Stimulated activated CD8-positive, alpha-beta memory T cell treated with anti-CD3 and anti-CD28 coated beads, Interleukin-4, amount 100 ng/mL, for 1 hour (primary cell): ENCODE measurements at regions not wholly inside any gene's neighbourhood (a gene's known extent, or its start where the extent isn't known, plus 50 kb on each side); places are given as distances from the start of the nearest gene placed in this dataset.
"Not testable (repeated sequence)": the region's sequence is repeated elsewhere in the genome, so short reads cannot be mapped to it uniquely, and the experiment has no call there.

Source experiments
- DNase-seq, 2 donors: peaks; one replicate each; pipeline ENCODE4 v3.0.0-alpha.2; 2020; ENCODE audit warnings: low read depth in 2 of 2, low spot score in 1 of 2

GRCh38 chr2:120513776-120514357 lies 167.9 kb downstream of the INHBB start:
- DNase-seq: no peak

- no peak for DNase-seq
Measured at GRCh38 chr2:120514521-120514920, 168.6 kb downstream of the INHBB start.

GRCh38 chr2:120515066-120515758 lies 169.3 kb downstream of the INHBB start:
- not testable (repeated sequence) for DNase-seq

- no peak for DNase-seq
Measured at GRCh38 chr2:120515759-120516678, 170.1 kb downstream of the INHBB start.

- no peak for DNase-seq
Measured at GRCh38 chr2:120516679-120517314, 170.9 kb downstream of the INHBB start.

- DNase-seq: no peak
Measured at GRCh38 chr2:120517751-120518469, 172.0 kb downstream of the INHBB start.

GRCh38 chr2:120518819-120519218 lies 172.9 kb downstream of the INHBB start:
- DNase-seq: no peak

GRCh38 chr2:120519469-120519868 lies 173.5 kb downstream of the INHBB start:
- no peak for DNase-seq

- no peak for DNase-seq
Measured at GRCh38 chr2:120520454-120520853, 174.5 kb downstream of the INHBB start.

- DNase-seq: no peak
Measured at GRCh38 chr2:120520929-120521912, 175.3 kb downstream of the INHBB start.

GRCh38 chr2:120522151-120522751 lies 176.3 kb downstream of the INHBB start:
- no peak for DNase-seq

- no peak for DNase-seq
Measured at GRCh38 chr2:120523766-120524165, 177.8 kb downstream of the INHBB start.

- no peak for DNase-seq
Measured at GRCh38 chr2:120524174-120524573, 178.2 kb downstream of the INHBB start.

GRCh38 chr2:120525056-120526046 lies 179.4 kb downstream of the INHBB start:
- no peak for DNase-seq

GRCh38 chr2:120526047-120526562 lies 180.2 kb downstream of the INHBB start:
- no peak for DNase-seq

- DNase-seq: no peak
Measured at GRCh38 chr2:120526997-120527945, 181.3 kb downstream of the INHBB start.
